Breast epithelium (tissue), 4 donors: ENCODE measurements at regions not wholly inside any gene's neighbourhood (a gene's known extent, or its start where the extent isn't known, plus 50 kb on each side); places are given as distances from the start of the nearest gene placed in this dataset.

Source experiments
- DNase-seq, 2 donors: peaks; one replicate each; pipeline ENCODE4 v3.0.0-alpha.2; 2019; ENCODE audit warnings: low spot score in 2 of 2
- H3K27ac ChIP-seq, 2 donors: fragments of 200-600 bp; sonication (generic) in 1 of 2; one replicate each; pipeline ENCODE4 v1.5.1; 2016 to 2019; ENCODE audit warnings: mild to moderate bottlenecking in 1 of 2
- H3K27me3 ChIP-seq, 2 donors: fragments of 200-600 bp; sonication (generic) in 1 of 2; one replicate each; pipeline versions ENCODE4 v1.5.1 to v1.6.0; 2017 to 2019; ENCODE audit warnings: control low read depth in 1 of 2, mild to moderate bottlenecking in 1 of 2
- H3K36me3 ChIP-seq: fragments of 200-600 bp; one replicate; pipeline ENCODE4 v1.5.1; 2019
- H3K4me1 ChIP-seq, 2 donors: fragments of 200-600 bp; sonication (generic); one replicate each; pipeline ENCODE4 v1.5.1; 2016 to 2019; ENCODE audit warnings: control low read depth in 1 of 2
- H3K4me3 ChIP-seq, 3 donors: fragments of 200-600 bp; sonication (generic); 1 replicate in 2 of 3; 2 replicates in 1 of 3; pipeline ENCODE4 v1.5.1; 2016 to 2019; ENCODE audit warnings: mild to moderate bottlenecking in 3 of 3, moderate library complexity in 2 of 3
- H3K9me3 ChIP-seq, 2 donors: fragments of 200-600 bp; sonication (generic) in 1 of 2; one replicate each; pipeline ENCODE4 v1.5.1; 2016 to 2019; ENCODE audit warnings: control low read depth in 1 of 2
- POLR2A ChIP-seq: fragments of 450-650 bp; IDR thresholded peaks from one replicate; pipeline ENCODE4 v1.6.1; 2016; ENCODE audit warnings: antibody characterized with exemption, mild to moderate bottlenecking, moderate library complexity
- POLR2AphosphoS5 ChIP-seq, 3 donors: sonication (generic); formaldehyde crosslinking; IDR thresholded peaks; one replicate each; pipeline ENCODE4 v1.6.1; 2017; ENCODE audit warnings: antibody characterized with exemption in 3 of 3
- intact Hi-C: fragments of 100-400 bp; cut with DNase I; formaldehyde crosslinking; loops from one replicate; pipeline ENCODE4 v1.15.1; 2023; ENCODE audit warnings: low total_unique reads
- TF ChIP-seq, protein P1 (sequence below), 3 donors: fragments of 450-650 bp; IDR thresholded peaks; one replicate each; pipeline ENCODE4 v1.5.1; 2016 to 2017; ENCODE audit warnings: antibody characterized with exemption in 3 of 3, mild to moderate bottlenecking in 3 of 3, moderate library complexity in 3 of 3

DNA sequence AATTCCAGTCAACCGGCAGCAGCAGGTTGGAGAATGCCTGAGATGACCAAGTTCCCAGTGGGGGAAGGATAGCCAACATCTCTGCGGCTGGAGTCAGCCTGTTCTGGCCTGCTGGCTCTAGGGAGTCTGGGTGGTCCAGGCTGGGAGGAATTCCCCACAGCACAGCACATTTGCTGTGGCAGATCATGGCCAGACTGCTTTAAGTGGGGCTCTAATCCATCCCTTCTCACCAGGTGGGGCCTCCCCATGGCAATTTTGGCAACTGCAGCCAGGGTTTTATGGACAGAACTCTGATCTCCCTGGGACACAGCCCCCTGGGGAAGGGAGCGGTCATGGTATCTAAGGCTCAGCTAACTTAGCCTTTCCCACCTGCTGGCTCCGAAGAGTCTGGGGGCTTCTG, 226.1 kb downstream of the DTWD2 start:
- Histone ChIP-seq H3K36me3 (no peaks in the 10 kb centered on the region), H3K4me3 (no peak overlapping the region), H3K9me3 (peaks cover 0 to 4% of the 10 kb centered on the region in 2 donors), H3K4me1 (no peaks in the 10 kb centered on the region), H3K27ac (no peak overlapping the region), H3K27me3 (no peaks in the 10 kb centered on the region)
- intact Hi-C loops: loop anchor here (2.0 kb wide), 1 partner anchor 45 kb away; no protein-coding TSS in a partner anchor
- no peak for DNase-seq
- no peak for TF ChIP-seq POLR2AphosphoS5 (IDR thresholded peaks at IDR 0.05)
- TF ChIP-seq POLR2A: no peak
- TF ChIP-seq, protein P1, sequence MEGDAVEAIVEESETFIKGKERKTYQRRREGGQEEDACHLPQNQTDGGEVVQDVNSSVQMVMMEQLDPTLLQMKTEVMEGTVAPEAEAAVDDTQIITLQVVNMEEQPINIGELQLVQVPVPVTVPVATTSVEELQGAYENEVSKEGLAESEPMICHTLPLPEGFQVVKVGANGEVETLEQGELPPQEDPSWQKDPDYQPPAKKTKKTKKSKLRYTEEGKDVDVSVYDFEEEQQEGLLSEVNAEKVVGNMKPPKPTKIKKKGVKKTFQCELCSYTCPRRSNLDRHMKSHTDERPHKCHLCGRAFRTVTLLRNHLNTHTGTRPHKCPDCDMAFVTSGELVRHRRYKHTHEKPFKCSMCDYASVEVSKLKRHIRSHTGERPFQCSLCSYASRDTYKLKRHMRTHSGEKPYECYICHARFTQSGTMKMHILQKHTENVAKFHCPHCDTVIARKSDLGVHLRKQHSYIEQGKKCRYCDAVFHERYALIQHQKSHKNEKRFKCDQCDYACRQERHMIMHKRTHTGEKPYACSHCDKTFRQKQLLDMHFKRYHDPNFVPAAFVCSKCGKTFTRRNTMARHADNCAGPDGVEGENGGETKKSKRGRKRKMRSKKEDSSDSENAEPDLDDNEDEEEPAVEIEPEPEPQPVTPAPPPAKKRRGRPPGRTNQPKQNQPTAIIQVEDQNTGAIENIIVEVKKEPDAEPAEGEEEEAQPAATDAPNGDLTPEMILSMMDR (IDR thresholded peaks at IDR 0.05): no peak

DNA sequence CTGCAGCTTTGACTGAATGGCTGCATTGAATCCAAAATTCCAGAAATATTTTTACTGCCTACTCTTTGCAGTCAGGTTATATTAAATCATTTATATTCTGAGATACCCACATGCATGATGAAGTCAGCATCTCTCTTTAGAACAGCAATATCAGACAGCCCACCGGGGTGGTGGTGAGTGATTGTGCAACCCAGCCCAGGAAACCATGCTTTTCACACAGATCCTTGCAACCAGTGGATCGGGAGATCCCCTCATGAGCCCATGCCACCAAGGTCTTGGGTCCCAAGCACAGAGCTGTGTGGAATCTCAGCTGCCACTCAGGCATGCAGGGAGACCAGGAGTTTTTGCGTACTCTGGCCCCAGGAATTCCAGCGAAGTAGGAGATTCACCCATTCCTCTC, 226.5 kb downstream of the DTWD2 start:
- Histone ChIP-seq H3K36me3 (no peaks in the 10 kb centered on the region), H3K9me3 (peaks cover 0 to 4% of the 10 kb centered on the region in 2 donors), H3K4me1 (no peaks in the 10 kb centered on the region), H3K27me3 (no peaks in the 10 kb centered on the region), H3K27ac (no peak overlapping the region), H3K4me3 (no peak overlapping the region)
- DNase-seq: no peak
- TF ChIP-seq, protein P1 (IDR thresholded peaks at IDR 0.05): no peak
- TF ChIP-seq POLR2AphosphoS5 (IDR thresholded peaks at IDR 0.05) (no peak), POLR2A (no peak)
- intact Hi-C loops: loop anchor here (2.0 kb wide), 1 partner anchor 45 kb away; no protein-coding TSS in a partner anchor

DNA sequence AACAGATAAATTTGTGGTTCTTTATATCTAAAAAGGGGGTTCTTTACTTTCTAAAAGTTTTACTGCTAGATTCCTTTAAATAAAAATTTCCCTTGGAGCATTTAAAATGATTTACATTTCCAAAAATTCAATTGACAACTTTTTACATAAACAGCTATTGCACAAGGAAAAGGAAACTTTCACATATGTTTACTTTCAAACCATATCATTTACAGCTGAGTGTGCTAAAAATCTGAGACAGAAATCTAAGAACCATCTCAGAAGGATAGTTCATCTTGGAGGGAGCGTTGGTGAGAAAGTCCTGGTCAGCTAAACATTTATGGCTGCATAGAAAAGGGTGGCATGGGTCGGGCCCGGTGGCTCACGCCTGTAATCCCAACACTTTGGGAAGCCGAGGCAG, 235.4 kb downstream of the DTWD2 start:
- no peaks in the 10 kb centered on the region for H3K36me3 ChIP-seq
- no peak overlapping the region for H3K27ac ChIP-seq
- peaks cover 0 to 4% of the 10 kb centered on the region in 2 donors for H3K9me3 ChIP-seq
- H3K4me1 ChIP-seq: no peaks in the 10 kb centered on the region
- DNase-seq: no peak
- intact Hi-C loops: no loop called here
- TF ChIP-seq POLR2A (no peak), POLR2AphosphoS5 (IDR thresholded peaks at IDR 0.05) (no peak)
- TF ChIP-seq, protein P1 (IDR thresholded peaks at IDR 0.05): no peak
- no peaks in the 10 kb centered on the region for H3K27me3 ChIP-seq
- no peak overlapping the region for H3K4me3 ChIP-seq

DNA sequence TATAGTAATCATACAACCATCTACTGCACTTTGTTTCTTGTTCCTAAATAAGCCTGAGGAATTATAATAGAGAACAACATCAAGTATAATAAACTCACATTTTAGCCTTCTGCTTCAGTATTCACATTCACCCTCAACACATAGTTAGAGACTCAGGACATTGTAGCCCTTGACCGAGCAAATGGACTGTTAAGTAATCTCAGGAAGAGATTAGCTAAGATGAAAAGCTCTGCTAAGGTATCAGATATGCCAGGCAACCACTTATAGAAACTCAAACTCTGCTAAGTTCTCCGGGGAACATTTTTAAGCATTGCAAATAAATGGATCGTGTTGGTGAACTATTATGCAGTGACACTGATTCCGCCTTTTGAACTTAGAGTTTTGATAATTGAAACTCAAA, 252.0 kb downstream of the DTWD2 start:
- DNase-seq: no peak

DNA sequence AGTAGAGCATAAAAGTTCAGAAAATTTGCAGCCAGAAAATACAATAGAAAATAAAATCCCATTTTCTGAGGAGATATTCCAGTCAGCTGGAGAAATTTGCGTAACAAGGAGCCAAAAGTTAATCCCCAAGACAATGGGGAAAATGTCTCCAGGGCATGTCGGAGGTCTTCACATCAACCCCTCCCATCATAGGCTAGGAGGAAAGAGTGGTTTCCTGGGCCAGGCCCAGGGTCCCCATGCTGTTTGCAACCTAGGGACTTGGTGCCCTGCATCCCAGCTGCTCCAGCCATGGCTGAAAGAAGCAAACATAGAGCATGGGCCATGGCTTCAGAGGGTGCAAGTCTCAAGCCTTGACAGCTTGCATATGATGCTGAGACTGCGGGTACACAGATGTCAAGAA, 255.0 kb downstream of the DTWD2 start:
- Histone ChIP-seq H3K27me3 (no peaks in the 10 kb centered on the region), H3K36me3 (no peaks in the 10 kb centered on the region), H3K4me3 (no peak overlapping the region), H3K9me3 (no peaks in the 10 kb centered on the region), H3K4me1 (no peaks in the 10 kb centered on the region), H3K27ac (no peak overlapping the region)
- intact Hi-C loops: no loop called here
- TF ChIP-seq, protein P1 (IDR thresholded peaks at IDR 0.05): no peak
- no peak for TF ChIP-seq POLR2A
- TF ChIP-seq POLR2AphosphoS5 (IDR thresholded peaks at IDR 0.05): no peak
- no peak for DNase-seq

More for the DNA sequence above, 252.0 kb downstream of the DTWD2 start:
- H3K27ac ChIP-seq: no peak overlapping the region
- no peak overlapping the region for H3K4me3 ChIP-seq
- no peaks in the 10 kb centered on the region for H3K9me3 ChIP-seq
- no peaks in the 10 kb centered on the region for H3K36me3 ChIP-seq
- H3K27me3 ChIP-seq: no peaks in the 10 kb centered on the region
- TF ChIP-seq, protein P1 (IDR thresholded peaks at IDR 0.05): no peak
- no peak for TF ChIP-seq POLR2A
- TF ChIP-seq POLR2AphosphoS5 (IDR thresholded peaks at IDR 0.05): no peak
- H3K4me1 ChIP-seq: no peaks in the 10 kb centered on the region
- intact Hi-C loops: no loop called here
